Fibroblast of lung (primary cell): ENCODE measurements at regions not wholly inside any gene's neighbourhood (a gene's known extent, or its start where the extent isn't known, plus 50 kb on each side); places are given as distances from the start of the nearest gene placed in this dataset.

Experiments used
- DNase-seq, 2 donors: peaks; one replicate each; pipeline versions ENCODE4 v3.0.0 to v3.0.0-alpha.2; 2010; ENCODE audit warnings: low read depth in 2 of 2
- H2AFZ ChIP-seq: 2 replicates; pipeline ENCODE4 v1.5.1; 2012; ENCODE audit warnings: low read length, control low read depth, inconsistent platforms
- H3K27ac ChIP-seq: 2 replicates; pipeline ENCODE4 v1.5.1; 2011; ENCODE audit warnings: low read length, control low read depth; ENCODE audit not compliant: insufficient read depth
- H3K27me3 ChIP-seq: 2 replicates; pipeline ENCODE4 v1.5.1; 2011; ENCODE audit warnings: mild to moderate bottlenecking, low read length; ENCODE audit not compliant: control insufficient read depth, insufficient read depth
- H3K36me3 ChIP-seq: 2 replicates; pipeline ENCODE4 v1.5.1; 2011; ENCODE audit warnings: low read length; ENCODE audit not compliant: control insufficient read depth, insufficient read depth
- H3K4me1 ChIP-seq: 2 replicates; pipeline ENCODE4 v1.5.1; 2011; ENCODE audit warnings: low read length; ENCODE audit not compliant: control insufficient read depth, insufficient read depth; ENCODE audit errors: extremely low read depth
- H3K4me2 ChIP-seq: 2 replicates; pipeline ENCODE4 v1.5.1; 2011; ENCODE audit warnings: low read length, control low read depth; ENCODE audit not compliant: insufficient read depth; ENCODE audit errors: extremely low read depth
- H3K4me3 ChIP-seq, 4 experiments: fragments of 200-600 bp in 1 of 4; sonication (generic) in 1 of 4; replicated peaks in 1 of 4; 2 replicates each; pipeline ENCODE4 v1.5.1; 2011 to 2016; ENCODE audit warnings: low read length in 4 of 4, low read depth in 3 of 4, mild to moderate bottlenecking in 3 of 4, control low read depth in 2 of 4, inconsistent platforms in 1 of 4, mixed read lengths in 1 of 4; ENCODE audit not compliant: insufficient read depth in 1 of 4; ENCODE audit errors: control extremely low read depth in 1 of 4
- H3K79me2 ChIP-seq: 2 replicates; pipeline ENCODE4 v1.5.1; 2012; ENCODE audit warnings: mild to moderate bottlenecking, low read length, inconsistent platforms; ENCODE audit not compliant: control insufficient read depth, insufficient read depth
- H3K9ac ChIP-seq: 2 replicates; pipeline ENCODE4 v1.5.1; 2011; ENCODE audit warnings: mild to moderate bottlenecking, low read length, control low read depth; ENCODE audit not compliant: insufficient read depth
- H3K9me3 ChIP-seq: 2 replicates; pipeline ENCODE4 v1.5.1; 2012; ENCODE audit warnings: low read depth, low read length; ENCODE audit not compliant: control insufficient read depth, insufficient read depth
- H4K20me1 ChIP-seq: 2 replicates; pipeline ENCODE4 v1.5.1; 2011; ENCODE audit warnings: low read length; ENCODE audit not compliant: control insufficient read depth, insufficient read depth; ENCODE audit errors: extremely low read depth
- CTCF ChIP-seq, 2 donors: IDR thresholded peaks in 1 of 2; conservative IDR thresholded peaks in 1 of 2; 1 replicate in 1 of 2; 2 replicates in 1 of 2; pipeline ENCODE4 v1.5.1; 2011 to 2012; ENCODE audit warnings: low read length in 2 of 2, control low read depth in 1 of 2, inconsistent platforms in 1 of 2, low read depth in 1 of 2, mild to moderate bottlenecking in 1 of 2
- EZH2 ChIP-seq: IDR thresholded peaks from 2 replicates; pipeline ENCODE4 v1.5.1; 2012; ENCODE audit warnings: low read length, control low read depth, mild to moderate bottlenecking; ENCODE audit errors: missing control alignments

GRCh38 chrX:100070334-100070849, 339.7 kb downstream of the PCDH19 start:
- Histone ChIP-seq H3K9ac (no peak overlapping the region), H3K4me2 (no peak overlapping the region), H3K4me1 (no peaks in the 10 kb centered on the region)

GRCh38 chrX:100048156-100048555, 361.9 kb downstream of the PCDH19 start:
- Histone ChIP-seq H3K9me3 (no peaks in the 10 kb centered on the region), H3K79me2 (no peaks in the 10 kb centered on the region), H3K4me3 (no peak overlapping the region), H3K4me1 (no peaks in the 10 kb centered on the region), H4K20me1 (no peaks in the 10 kb centered on the region), H3K27me3 (no peaks in the 10 kb centered on the region), H3K27ac (no peak overlapping the region), H3K9ac (no peak overlapping the region), H3K36me3 (no peaks in the 10 kb centered on the region), H2AFZ (no peak overlapping the region), H3K4me2 (no peak overlapping the region)
- no peak for DNase-seq
- TF ChIP-seq EZH2 (no peak), CTCF (conservative IDR thresholded peaks at IDR 0.05 in 1 of 2, IDR thresholded peaks at IDR 0.05 in 1 of 2; ENCODE audit: low read depth in 1 of 2, low read length in 2 of 2) (no peak)

More at GRCh38 chrX:100070334-100070849, 339.7 kb downstream of the PCDH19 start:
- TF ChIP-seq CTCF (conservative IDR thresholded peaks at IDR 0.05 in 1 of 2, IDR thresholded peaks at IDR 0.05 in 1 of 2; ENCODE audit: low read depth in 1 of 2, low read length in 2 of 2) = no peak
- TF ChIP-seq EZH2 = no peak
- no peaks in the 10 kb centered on the region for H3K79me2 ChIP-seq
- no peaks in the 10 kb centered on the region for H3K36me3 ChIP-seq
- H2AFZ ChIP-seq = no peak overlapping the region
- no peaks in the 10 kb centered on the region for H4K20me1 ChIP-seq
- no peak for DNase-seq
- no peak overlapping the region for H3K27ac ChIP-seq
- H3K4me3 ChIP-seq = no peak overlapping the region
- no peaks in the 10 kb centered on the region for H3K27me3 ChIP-seq
- H3K9me3 ChIP-seq = no peaks in the 10 kb centered on the region
